OCI-LY7 (cell line): ENCODE measurements at regions not wholly inside any gene's neighbourhood (a gene's known extent, or its start where the extent isn't known, plus 50 kb on each side); places are given as distances from the start of the nearest gene placed in this dataset.

Source experiments
- BruUV-seq: library from RNA; stranded (reverse); fragments of 400-500 nt; replicated peaks from 2 replicates; lab custom pipeline; 2021; lab: Mats Ljungman, UMichigan
- CTCF ChIA-PET: fragments of 300-600 bp; sonication (Branson Sonifier 250); formaldehyde crosslinking; loops from one replicate; lab custom pipeline; 2022; ENCODE audit warnings: antibody characterized with exemption; ENCODE audit not compliant: unreplicated experiment; lab: Charles Lee
- POLR2A ChIA-PET: fragments of 300-600 bp; sonication (Branson Sonifier 250); formaldehyde crosslinking; loops from one replicate; lab custom pipeline; 2022; ENCODE audit warnings: antibody characterized with exemption; lab: Charles Lee
- DNase-seq: peaks from one replicate; pipeline ENCODE4 v3.0.0-alpha.2; 2015; ENCODE audit warnings: low spot score
- H2AFZ ChIP-seq: fragments of 200-600 bp; sonication (generic), shearing (Covaris generic); 2 replicates; pipeline ENCODE4 v1.6.1; 2014; ENCODE audit warnings: mild to moderate bottlenecking, antibody characterized with exemption, low read length, moderate library complexity
- H3K27ac ChIP-seq: fragments of 200-600 bp; sonication (generic); 2 replicates; pipeline ENCODE4 v1.5.1; 2014; ENCODE audit warnings: mixed run types, low read depth, mild to moderate bottlenecking, moderate library complexity, low read length, inconsistent platforms; ENCODE audit not compliant: poor library complexity, severe bottlenecking
- H3K36me3 ChIP-seq: fragments of 200-600 bp; sonication (generic); 2 replicates; pipeline ENCODE4 v1.6.1; 2014; ENCODE audit warnings: mild to moderate bottlenecking, antibody characterized with exemption, low read length, moderate library complexity, mixed read lengths; ENCODE audit not compliant: insufficient read depth
- H3K4me1 ChIP-seq: fragments of 200-600 bp; sonication (generic); 2 replicates; pipeline ENCODE4 v1.5.1; 2014; ENCODE audit warnings: mild to moderate bottlenecking, low read length; ENCODE audit not compliant: insufficient read depth, poor library complexity, severe bottlenecking
- H3K4me2 ChIP-seq: fragments of 200-600 bp; sonication (generic); 2 replicates; pipeline ENCODE4 v1.6.1; 2014; ENCODE audit warnings: mild to moderate bottlenecking, low read length
- H3K4me3 ChIP-seq: fragments of 200-600 bp; sonication (generic); 2 replicates; pipeline ENCODE4 v1.5.1; 2014; ENCODE audit warnings: mild to moderate bottlenecking, low read depth, low read length; ENCODE audit not compliant: poor library complexity, severe bottlenecking
- H3K79me2 ChIP-seq: fragments of 200-600 bp; sonication (generic); 2 replicates; pipeline ENCODE4 v1.6.1; 2016; ENCODE audit warnings: low read depth, mild to moderate bottlenecking, low read length, moderate library complexity, mixed read lengths; ENCODE audit not compliant: insufficient read depth
- H3K9me2 ChIP-seq: fragments of 200-600 bp; sonication (generic); 2 replicates; pipeline ENCODE4 v1.6.1; 2016; ENCODE audit warnings: mild to moderate bottlenecking, low read length, mixed read lengths; ENCODE audit not compliant: insufficient read depth
- H3K9me3 ChIP-seq: fragments of 200-600 bp; sonication (generic); 2 replicates; pipeline ENCODE4 v1.6.1; 2014; ENCODE audit warnings: mild to moderate bottlenecking, mixed run types, low read length, mixed read lengths
- H4K20me1 ChIP-seq: fragments of 200-600 bp; sonication (generic); 2 replicates; pipeline ENCODE4 v1.6.1; 2014; ENCODE audit warnings: mild to moderate bottlenecking, antibody characterized with exemption, low read length, moderate library complexity, mixed read lengths; ENCODE audit not compliant: insufficient read depth
- EZH2phosphoT487 ChIP-seq: fragments of 200-600 bp; sonication (generic); IDR thresholded peaks from 2 replicates; pipeline ENCODE4 v1.6.1; 2018; ENCODE audit warnings: low read depth, borderline replicate concordance, mild to moderate bottlenecking, mixed run types, antibody characterized with exemption, low read length, moderate library complexity, mixed read lengths
- intact Hi-C: fragments of 100-400 bp; cut with micrococcal nuclease; formaldehyde crosslinking; loops from one replicate; pipeline ENCODE4 v1.10.0; 2022; ENCODE audit not compliant: unreplicated experiment
- TF ChIP-seq, protein P1 (sequence below): fragments of 200-600 bp; sonication (generic); conservative IDR thresholded peaks from 2 replicates; pipeline ENCODE4 v1.5.1; 2014; ENCODE audit warnings: mild to moderate bottlenecking, antibody characterized with exemption, low read length, moderate library complexity, mixed read lengths

DNA sequence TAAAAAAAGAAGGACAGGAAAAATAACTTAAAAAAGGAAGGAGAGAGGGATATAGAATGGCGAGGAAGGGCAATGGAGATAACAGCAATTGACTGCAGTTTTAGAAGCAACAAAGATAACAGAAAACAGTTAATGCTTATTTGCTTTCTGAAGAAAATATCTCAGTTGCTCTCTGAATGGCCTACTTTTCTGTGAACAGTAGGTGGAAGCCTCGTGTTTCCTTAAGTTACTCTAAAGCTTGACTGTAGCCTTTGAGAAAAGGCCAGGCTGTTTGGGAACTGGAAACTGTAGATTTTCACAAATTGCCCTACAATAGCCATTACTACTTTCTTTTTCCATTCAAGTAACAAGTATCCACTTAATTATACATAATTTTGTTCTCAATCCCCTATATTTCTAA lies 404.5 kb downstream of the YTHDC2 start:
- ChIA-PET CTCF (no interaction called here), POLR2A (interaction anchor here (0.5 to 0.6 kb wide), 2 partner anchors 446 to 802 kb away, joined by 3 to 4 read pairs; no protein-coding TSS in a partner anchor)
- H3K4me3 ChIP-seq = no peak overlapping the region
- no peak for DNase-seq
- no peaks in the 10 kb centered on the region for H4K20me1 ChIP-seq
- H3K36me3 ChIP-seq = no peaks in the 10 kb centered on the region
- no peak overlapping the region for H2AFZ ChIP-seq
- TF ChIP-seq, protein P1, sequence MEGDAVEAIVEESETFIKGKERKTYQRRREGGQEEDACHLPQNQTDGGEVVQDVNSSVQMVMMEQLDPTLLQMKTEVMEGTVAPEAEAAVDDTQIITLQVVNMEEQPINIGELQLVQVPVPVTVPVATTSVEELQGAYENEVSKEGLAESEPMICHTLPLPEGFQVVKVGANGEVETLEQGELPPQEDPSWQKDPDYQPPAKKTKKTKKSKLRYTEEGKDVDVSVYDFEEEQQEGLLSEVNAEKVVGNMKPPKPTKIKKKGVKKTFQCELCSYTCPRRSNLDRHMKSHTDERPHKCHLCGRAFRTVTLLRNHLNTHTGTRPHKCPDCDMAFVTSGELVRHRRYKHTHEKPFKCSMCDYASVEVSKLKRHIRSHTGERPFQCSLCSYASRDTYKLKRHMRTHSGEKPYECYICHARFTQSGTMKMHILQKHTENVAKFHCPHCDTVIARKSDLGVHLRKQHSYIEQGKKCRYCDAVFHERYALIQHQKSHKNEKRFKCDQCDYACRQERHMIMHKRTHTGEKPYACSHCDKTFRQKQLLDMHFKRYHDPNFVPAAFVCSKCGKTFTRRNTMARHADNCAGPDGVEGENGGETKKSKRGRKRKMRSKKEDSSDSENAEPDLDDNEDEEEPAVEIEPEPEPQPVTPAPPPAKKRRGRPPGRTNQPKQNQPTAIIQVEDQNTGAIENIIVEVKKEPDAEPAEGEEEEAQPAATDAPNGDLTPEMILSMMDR = no peak
- TF ChIP-seq EZH2phosphoT487 = no peak
- BruUV-seq = no TSS peak
- intact Hi-C loops = no loop called here
- no peaks in the 10 kb centered on the region for H3K9me3 ChIP-seq
- H3K79me2 ChIP-seq = no peaks in the 10 kb centered on the region
- no peaks in the 10 kb centered on the region for H3K9me2 ChIP-seq
- H3K4me1 ChIP-seq = no peaks in the 10 kb centered on the region
- H3K27ac ChIP-seq = no peak overlapping the region
- no peak overlapping the region for H3K4me2 ChIP-seq

DNA sequence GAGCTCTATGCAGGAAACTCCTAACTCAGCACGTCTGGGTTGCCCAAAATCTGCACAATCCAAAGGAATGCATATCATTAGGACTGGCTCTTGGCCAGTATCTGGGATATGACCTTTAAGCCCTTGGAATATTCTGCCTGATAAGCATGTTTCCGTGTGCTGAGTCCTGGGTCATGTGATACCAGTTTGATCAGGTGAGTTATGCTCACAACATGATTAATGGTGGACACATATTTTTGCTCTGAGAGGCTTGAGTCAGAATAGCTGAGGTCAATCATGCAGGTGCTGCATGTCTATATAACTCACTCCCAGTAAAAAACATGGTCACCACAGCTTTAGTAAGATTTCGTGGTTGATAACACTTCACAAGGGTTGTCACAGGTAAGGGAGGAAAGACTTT lies 408.8 kb downstream of the YTHDC2 start:
- CTCF ChIA-PET = no interaction called here
- no peaks in the 10 kb centered on the region for H3K9me2 ChIP-seq
- no peak overlapping the region for H3K27ac ChIP-seq
- BruUV-seq = no TSS peak
- DNase-seq = no peak
- H3K36me3 ChIP-seq = no peaks in the 10 kb centered on the region
- H3K9me3 ChIP-seq = no peaks in the 10 kb centered on the region
- H3K79me2 ChIP-seq = no peaks in the 10 kb centered on the region
- H3K4me1 ChIP-seq = no peaks in the 10 kb centered on the region
- POLR2A ChIA-PET = no interaction called here
- H3K4me3 ChIP-seq = no peak overlapping the region
- intact Hi-C loops = no loop called here
- no peak for TF ChIP-seq EZH2phosphoT487
- TF ChIP-seq, protein P1 = no peak
- H3K4me2 ChIP-seq = no peak overlapping the region
- H4K20me1 ChIP-seq = no peaks in the 10 kb centered on the region
- H2AFZ ChIP-seq = no peak overlapping the region

DNA sequence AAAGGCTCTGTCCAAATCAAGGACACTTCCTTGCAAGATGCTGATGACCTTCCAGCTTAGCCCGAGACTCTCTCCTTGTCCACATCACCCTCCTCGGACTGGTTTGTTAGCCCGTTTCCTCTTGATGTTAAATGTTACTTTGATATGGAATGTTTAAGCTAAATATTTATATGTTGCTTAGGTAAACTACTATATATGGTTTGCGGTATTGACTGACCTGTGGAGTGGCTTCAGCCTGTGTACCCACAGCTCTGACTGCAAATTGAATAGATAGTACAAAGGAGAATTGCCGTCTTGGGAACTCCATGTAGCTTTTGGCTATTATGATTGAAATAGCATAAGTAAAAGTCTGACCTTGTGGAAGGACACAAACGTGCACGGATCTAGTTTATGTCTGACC lies 422.0 kb downstream of the YTHDC2 start:
- H3K27ac ChIP-seq = no peak overlapping the region
- TF ChIP-seq EZH2phosphoT487 = no peak
- no peak for DNase-seq
- no peaks in the 10 kb centered on the region for H3K9me2 ChIP-seq
- H2AFZ ChIP-seq = no peak overlapping the region
- no peaks in the 10 kb centered on the region for H3K9me3 ChIP-seq
- no peaks in the 10 kb centered on the region for H3K79me2 ChIP-seq
- no peaks in the 10 kb centered on the region for H3K4me1 ChIP-seq
- no peaks in the 10 kb centered on the region for H3K36me3 ChIP-seq
- no peak overlapping the region for H3K4me3 ChIP-seq
- intact Hi-C loops = no loop called here
- BruUV-seq = no TSS peak
- no peaks in the 10 kb centered on the region for H4K20me1 ChIP-seq
- H3K4me2 ChIP-seq = no peak overlapping the region
- ChIA-PET CTCF (interaction anchor here (0.5 kb wide), 1 partner anchor 1589 kb away, joined by 3 read pairs; no protein-coding TSS in a partner anchor), POLR2A (interaction anchor here (0.6 kb wide), 1 partner anchor 1054 kb away, joined by 4 read pairs; no protein-coding TSS in a partner anchor)
